ENCODE measurements at regions not wholly inside any gene's neighbourhood (a gene's known extent, or its start where the extent isn't known, plus 50 kb on each side); places are given as distances from the start of the nearest gene placed in this dataset.

DNA sequence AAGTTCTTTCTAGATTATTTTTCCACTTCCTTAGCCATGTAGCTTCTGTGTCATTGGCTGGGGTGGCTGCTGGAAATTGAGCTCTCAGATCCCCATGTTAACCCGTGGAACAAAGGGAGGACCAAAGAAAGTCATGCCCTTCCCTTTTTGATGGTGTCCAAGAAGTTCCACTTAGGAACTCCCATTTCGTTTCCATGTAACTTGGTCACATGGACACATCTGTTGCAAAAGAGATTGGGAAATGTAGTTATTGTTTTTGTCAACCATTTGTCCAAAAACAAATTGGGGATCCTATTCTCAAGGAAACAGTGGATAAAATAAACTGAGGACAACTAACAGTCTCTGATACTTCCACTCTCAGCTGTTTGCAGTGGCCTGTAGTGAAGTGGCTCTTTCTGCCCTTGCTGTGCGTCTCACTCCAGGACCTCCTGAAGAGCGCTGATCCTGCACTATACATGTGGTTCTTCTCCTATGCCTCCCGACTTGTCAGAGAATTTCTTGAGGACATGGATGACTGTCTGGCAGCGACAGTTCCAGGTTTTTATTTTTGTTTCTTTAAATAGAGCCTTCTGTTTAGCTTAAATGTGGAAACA, 125.3 kb upstream of the LNX1 start (continued):
- TF ChIP-seq, protein P1, sequence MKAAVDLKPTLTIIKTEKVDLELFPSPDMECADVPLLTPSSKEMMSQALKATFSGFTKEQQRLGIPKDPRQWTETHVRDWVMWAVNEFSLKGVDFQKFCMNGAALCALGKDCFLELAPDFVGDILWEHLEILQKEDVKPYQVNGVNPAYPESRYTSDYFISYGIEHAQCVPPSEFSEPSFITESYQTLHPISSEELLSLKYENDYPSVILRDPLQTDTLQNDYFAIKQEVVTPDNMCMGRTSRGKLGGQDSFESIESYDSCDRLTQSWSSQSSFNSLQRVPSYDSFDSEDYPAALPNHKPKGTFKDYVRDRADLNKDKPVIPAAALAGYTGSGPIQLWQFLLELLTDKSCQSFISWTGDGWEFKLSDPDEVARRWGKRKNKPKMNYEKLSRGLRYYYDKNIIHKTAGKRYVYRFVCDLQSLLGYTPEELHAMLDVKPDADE (IDR thresholded peaks at IDR 0.05), result no peak
- TF ChIP-seq, protein P2, sequence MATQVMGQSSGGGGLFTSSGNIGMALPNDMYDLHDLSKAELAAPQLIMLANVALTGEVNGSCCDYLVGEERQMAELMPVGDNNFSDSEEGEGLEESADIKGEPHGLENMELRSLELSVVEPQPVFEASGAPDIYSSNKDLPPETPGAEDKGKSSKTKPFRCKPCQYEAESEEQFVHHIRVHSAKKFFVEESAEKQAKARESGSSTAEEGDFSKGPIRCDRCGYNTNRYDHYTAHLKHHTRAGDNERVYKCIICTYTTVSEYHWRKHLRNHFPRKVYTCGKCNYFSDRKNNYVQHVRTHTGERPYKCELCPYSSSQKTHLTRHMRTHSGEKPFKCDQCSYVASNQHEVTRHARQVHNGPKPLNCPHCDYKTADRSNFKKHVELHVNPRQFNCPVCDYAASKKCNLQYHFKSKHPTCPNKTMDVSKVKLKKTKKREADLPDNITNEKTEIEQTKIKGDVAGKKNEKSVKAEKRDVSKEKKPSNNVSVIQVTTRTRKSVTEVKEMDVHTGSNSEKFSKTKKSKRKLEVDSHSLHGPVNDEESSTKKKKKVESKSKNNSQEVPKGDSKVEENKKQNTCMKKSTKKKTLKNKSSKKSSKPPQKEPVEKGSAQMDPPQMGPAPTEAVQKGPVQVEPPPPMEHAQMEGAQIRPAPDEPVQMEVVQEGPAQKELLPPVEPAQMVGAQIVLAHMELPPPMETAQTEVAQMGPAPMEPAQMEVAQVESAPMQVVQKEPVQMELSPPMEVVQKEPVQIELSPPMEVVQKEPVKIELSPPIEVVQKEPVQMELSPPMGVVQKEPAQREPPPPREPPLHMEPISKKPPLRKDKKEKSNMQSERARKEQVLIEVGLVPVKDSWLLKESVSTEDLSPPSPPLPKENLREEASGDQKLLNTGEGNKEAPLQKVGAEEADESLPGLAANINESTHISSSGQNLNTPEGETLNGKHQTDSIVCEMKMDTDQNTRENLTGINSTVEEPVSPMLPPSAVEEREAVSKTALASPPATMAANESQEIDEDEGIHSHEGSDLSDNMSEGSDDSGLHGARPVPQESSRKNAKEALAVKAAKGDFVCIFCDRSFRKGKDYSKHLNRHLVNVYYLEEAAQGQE (IDR thresholded peaks at IDR 0.05; ENCODE audit: unreplicated experiment), result no peak

DNA sequence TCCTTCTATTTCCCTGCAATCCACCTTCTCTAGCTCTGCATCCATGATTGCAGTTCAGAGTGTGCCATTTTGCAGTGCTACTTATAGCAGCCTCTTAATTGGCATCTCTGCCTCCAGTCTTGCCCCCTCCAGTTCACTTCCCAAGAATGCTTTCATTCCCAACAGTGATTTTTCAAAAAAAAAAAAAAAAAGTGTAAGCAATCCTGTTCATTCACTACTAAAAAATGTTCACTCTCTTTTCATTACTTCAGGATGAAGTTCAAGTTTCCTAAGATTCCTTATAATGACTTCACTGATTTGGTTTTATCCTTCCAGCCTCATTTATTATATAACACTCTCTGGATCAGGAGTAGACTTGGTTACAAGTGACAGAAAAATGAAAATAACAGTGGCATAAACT, 124.7 kb upstream of the LNX1 start:
- H4K20me1 ChIP-seq (replicated peaks; ENCODE audit: insufficient read depth), result no peaks in the 10 kb centered on the region
- Mint-ChIP-seq H3K27me3 (ENCODE audit: insufficient read depth, low read depth, poor library complexity) (no peaks in the 10 kb centered on the region), H3K36me3 (ENCODE audit: low read depth) (no peaks in the 10 kb centered on the region), H3K4me1 (peaks cover 3% of the 10 kb centered on the region; the same call in 1 of the 3 replicates), H3K4me3 (no peak overlapping the region), H3K9me3 (no peaks in the 10 kb centered on the region; the same call in 2 of the 3 replicates), H3K27ac (no peak overlapping the region)
- ATAC-seq (no peak), DNase-seq (ENCODE audit: low spot score) (no peak)
- no peak overlapping the region for H3K4me2 ChIP-seq
- no peaks in the 10 kb centered on the region for H3F3A ChIP-seq (replicated peaks; ENCODE audit: low read depth)
- H3K79me2 ChIP-seq (replicated peaks; ENCODE audit: insufficient read depth), result no peaks in the 10 kb centered on the region
- H3K27ac ChIP-seq (ENCODE audit: low read depth), result no peak overlapping the region
- 0 out of 2 replicates have a peak, but pooled peaks cover 3% of the 10 kb centered on the region for H3K9me2 ChIP-seq (ENCODE audit: insufficient read depth)
- H3K4me1 ChIP-seq (ENCODE audit: insufficient read depth), result peaks cover 6% of the 10 kb centered on the region; the same call in 1 of the 2 replicates
- H3K27me3 ChIP-seq (ENCODE audit: insufficient read depth), result no peaks in the 10 kb centered on the region
- H3K36me3 ChIP-seq (ENCODE audit: insufficient read depth), result no peaks in the 10 kb centered on the region
- H2AFZ ChIP-seq, result no peak overlapping the region
- no peak overlapping the region for H3K4me3 ChIP-seq
- TF ChIP-seq, protein P3, sequence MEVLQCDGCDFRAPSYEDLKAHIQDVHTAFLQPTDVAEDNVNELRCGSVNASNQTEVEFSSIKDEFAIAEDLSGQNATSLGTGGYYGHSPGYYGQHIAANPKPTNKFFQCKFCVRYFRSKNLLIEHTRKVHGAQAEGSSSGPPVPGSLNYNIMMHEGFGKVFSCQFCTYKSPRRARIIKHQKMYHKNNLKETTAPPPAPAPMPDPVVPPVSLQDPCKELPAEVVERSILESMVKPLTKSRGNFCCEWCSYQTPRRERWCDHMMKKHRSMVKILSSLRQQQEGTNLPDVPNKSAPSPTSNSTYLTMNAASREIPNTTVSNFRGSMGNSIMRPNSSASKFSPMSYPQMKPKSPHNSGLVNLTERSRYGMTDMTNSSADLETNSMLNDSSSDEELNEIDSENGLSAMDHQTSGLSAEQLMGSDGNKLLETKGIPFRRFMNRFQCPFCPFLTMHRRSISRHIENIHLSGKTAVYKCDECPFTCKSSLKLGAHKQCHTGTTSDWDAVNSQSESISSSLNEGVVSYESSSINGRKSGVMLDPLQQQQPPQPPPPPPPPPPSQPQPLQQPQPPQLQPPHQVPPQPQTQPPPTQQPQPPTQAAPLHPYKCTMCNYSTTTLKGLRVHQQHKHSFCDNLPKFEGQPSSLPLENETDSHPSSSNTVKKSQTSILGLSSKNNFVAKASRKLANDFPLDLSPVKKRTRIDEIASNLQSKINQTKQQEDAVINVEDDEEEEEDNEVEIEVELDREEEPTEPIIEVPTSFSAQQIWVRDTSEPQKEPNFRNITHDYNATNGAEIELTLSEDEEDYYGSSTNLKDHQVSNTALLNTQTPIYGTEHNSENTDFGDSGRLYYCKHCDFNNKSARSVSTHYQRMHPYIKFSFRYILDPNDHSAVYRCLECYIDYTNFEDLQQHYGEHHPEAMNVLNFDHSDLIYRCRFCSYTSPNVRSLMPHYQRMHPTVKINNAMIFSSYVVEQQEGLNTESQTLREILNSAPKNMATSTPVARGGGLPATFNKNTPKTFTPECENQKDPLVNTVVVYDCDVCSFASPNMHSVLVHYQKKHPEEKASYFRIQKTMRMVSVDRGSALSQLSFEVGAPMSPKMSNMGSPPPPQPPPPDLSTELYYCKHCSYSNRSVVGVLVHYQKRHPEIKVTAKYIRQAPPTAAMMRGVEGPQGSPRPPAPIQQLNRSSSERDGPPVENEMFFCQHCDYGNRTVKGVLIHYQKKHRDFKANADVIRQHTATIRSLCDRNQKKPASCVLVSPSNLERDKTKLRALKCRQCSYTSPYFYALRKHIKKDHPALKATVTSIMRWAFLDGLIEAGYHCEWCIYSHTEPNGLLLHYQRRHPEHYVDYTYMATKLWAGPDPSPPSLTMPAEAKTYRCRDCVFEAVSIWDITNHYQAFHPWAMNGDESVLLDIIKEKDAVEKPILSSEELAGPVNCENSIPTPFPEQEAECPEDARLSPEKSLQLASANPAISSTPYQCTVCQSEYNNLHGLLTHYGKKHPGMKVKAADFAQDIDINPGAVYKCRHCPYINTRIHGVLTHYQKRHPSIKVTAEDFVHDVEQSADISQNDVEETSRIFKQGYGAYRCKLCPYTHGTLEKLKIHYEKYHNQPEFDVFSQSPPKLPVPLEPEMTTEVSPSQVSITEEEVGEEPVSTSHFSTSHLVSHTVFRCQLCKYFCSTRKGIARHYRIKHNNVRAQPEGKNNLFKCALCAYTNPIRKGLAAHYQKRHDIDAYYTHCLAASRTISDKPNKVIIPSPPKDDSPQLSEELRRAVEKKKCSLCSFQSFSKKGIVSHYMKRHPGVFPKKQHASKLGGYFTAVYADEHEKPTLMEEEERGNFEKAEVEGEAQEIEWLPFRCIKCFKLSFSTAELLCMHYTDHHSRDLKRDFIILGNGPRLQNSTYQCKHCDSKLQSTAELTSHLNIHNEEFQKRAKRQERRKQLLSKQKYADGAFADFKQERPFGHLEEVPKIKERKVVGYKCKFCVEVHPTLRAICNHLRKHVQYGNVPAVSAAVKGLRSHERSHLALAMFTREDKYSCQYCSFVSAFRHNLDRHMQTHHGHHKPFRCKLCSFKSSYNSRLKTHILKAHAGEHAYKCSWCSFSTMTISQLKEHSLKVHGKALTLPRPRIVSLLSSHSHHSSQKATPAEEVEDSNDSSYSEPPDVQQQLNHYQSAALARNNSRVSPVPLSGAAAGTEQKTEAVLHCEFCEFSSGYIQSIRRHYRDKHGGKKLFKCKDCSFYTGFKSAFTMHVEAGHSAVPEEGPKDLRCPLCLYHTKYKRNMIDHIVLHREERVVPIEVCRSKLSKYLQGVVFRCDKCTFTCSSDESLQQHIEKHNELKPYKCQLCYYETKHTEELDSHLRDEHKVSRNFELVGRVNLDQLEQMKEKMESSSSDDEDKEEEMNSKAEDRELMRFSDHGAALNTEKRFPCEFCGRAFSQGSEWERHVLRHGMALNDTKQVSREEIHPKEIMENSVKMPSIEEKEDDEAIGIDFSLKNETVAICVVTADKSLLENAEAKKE (CRISPR knock-in tag; IDR thresholded peaks at IDR 0.05), result no peak
- TF ChIP-seq JUNB (IDR thresholded peaks at IDR 0.05; ENCODE audit: unreplicated experiment) (no peak), CREB1 (CRISPR knock-in tag; IDR thresholded peaks at IDR 0.05; ENCODE audit: low read depth) (no peak), STAT1 (IDR thresholded peaks at IDR 0.05; ENCODE audit: unreplicated experiment) (no peak), EZH2phosphoT487 (IDR thresholded peaks at IDR 0.05; ENCODE audit: unreplicated experiment) (no peak), POLR2AphosphoS5 (IDR thresholded peaks at IDR 0.05; ENCODE audit: low read depth) (no peak), EZH2 (IDR thresholded peaks at IDR 0.05; ENCODE audit: low read depth, unreplicated experiment) (no peak), ZNF114 (CRISPR knock-in tag; IDR thresholded peaks at IDR 0.05) (no peak), NANOG (IDR thresholded peaks at IDR 0.05; ENCODE audit: borderline replicate concordance) (no peak), ZNF331 (CRISPR knock-in tag; IDR thresholded peaks at IDR 0.05; ENCODE audit: low read depth) (no peak)
- TF ChIP-seq, protein P4, sequence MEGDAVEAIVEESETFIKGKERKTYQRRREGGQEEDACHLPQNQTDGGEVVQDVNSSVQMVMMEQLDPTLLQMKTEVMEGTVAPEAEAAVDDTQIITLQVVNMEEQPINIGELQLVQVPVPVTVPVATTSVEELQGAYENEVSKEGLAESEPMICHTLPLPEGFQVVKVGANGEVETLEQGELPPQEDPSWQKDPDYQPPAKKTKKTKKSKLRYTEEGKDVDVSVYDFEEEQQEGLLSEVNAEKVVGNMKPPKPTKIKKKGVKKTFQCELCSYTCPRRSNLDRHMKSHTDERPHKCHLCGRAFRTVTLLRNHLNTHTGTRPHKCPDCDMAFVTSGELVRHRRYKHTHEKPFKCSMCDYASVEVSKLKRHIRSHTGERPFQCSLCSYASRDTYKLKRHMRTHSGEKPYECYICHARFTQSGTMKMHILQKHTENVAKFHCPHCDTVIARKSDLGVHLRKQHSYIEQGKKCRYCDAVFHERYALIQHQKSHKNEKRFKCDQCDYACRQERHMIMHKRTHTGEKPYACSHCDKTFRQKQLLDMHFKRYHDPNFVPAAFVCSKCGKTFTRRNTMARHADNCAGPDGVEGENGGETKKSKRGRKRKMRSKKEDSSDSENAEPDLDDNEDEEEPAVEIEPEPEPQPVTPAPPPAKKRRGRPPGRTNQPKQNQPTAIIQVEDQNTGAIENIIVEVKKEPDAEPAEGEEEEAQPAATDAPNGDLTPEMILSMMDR (conservative IDR thresholded peaks at IDR 0.05; ENCODE audit: low read depth in 2 of 2), result no peak

Data from GM23338 (cell line).